ENCODE measurements at regions not wholly inside any gene's neighbourhood (a gene's known extent, or its start where the extent isn't known, plus 50 kb on each side); places are given as distances from the start of the nearest gene placed in this dataset.
A peak's percentile ranks its signal among the peaks of the same experiment; 100 is the strongest.

DNA sequence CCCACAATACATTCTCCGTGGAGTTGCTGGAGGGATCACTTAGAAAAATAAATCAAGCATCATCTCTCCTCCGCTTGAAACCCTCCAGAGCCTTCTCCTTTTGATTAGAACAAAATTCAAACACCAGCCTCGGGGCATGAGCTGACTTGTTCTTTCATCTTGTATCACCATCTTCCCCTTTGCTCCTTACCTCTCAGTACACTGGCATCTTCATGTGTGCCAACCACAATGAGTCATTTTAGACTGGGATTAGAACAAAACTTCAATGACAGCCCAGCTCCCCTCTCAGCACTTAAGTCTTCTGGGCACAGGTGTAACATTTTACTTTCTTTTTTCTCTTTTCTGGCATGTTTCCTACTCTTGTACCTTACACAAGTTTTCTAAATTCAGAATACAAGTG is 1159.2 kb upstream of the TMEM132C start:
- no peak overlapping the region for H2AFZ ChIP-seq

DNA sequence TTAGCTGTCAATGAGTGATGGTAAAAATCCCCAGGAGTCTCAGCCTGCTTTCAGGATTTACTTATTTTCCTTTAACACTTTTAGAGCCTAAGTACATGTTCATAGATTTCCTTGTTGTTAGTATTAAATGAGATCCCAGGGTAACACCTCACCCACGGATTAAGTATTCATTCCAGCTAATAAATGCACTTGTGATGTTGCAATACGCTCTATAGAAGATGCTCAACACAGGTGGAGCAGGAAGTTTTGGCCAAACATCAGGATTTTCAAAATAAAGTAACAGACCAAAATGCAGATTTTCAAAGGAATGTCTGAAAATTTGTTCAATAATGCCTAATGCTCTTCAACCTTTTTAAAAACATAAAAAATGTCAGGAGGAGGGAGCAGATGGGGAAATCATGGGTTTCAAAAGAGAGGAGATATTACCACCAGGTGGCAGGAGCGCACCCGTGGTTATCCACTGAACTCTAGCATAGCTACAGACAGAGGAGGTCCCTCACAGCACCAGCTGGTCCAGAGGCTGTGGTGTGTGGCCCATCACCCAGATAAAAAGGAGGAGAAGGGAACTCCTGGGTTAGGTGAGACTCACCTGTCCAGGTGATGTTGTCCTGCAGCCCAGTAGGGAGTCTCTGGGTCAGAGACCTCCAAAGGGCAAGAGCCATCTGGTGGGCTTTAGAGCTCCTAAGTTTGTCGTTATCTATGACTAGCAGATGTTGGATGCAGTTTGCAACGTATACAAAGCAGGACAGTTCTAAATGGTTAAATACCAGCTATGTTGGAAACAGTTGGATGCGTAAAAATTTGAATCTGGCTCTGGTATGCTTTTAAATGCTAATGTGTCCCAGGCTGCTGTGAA is 1158.4 kb upstream of the TMEM132C start:
- Histone ChIP-seq H3K36me3 (ENCODE audit: low read depth) (no peaks in the 10 kb centered on the region), H3K79me2 (ENCODE audit: low read depth) (no peaks in the 10 kb centered on the region), H3K9me2 (ENCODE audit: insufficient read depth) (no peaks in the 10 kb centered on the region), H3K4me2 (no peak overlapping the region), H2AFZ (no peak overlapping the region), H3K27me3 (ENCODE audit: insufficient read depth, low read depth) (no peaks in the 10 kb centered on the region), H3K4me3 (no peak overlapping the region), H3K27ac (no peak overlapping the region), H4K20me1 (ENCODE audit: insufficient read depth) (no peaks in the 10 kb centered on the region), H3K9me3 (ENCODE audit: insufficient read depth, low read depth) (no peaks in the 10 kb centered on the region), H3F3A (ENCODE audit: insufficient read depth, low read depth) (peaks cover 6% of the 10 kb centered on the region), H3K4me1 (replicated peaks; ENCODE audit: insufficient read depth) (peaks cover 12% of the 10 kb centered on the region)
- CTCF ChIA-PET, result interaction anchor here (0.5 to 1.7 kb wide), 6 partner anchors 57 to 569 kb away, joined by 3 to 6 read pairs (median 4); no protein-coding TSS in a partner anchor
- intact Hi-C loops (cut with micrococcal nuclease; ENCODE audit: unreplicated experiment), result loop anchor here (1.0 to 5.0 kb wide), 3 partner anchors 54 to 272 kb away; no protein-coding TSS in a partner anchor
- peak; percentile 44 to 50 for DNase-seq
- no TSS peak for BruUV-seq (replicated peaks)
- TF ChIP-seq, protein P1, sequence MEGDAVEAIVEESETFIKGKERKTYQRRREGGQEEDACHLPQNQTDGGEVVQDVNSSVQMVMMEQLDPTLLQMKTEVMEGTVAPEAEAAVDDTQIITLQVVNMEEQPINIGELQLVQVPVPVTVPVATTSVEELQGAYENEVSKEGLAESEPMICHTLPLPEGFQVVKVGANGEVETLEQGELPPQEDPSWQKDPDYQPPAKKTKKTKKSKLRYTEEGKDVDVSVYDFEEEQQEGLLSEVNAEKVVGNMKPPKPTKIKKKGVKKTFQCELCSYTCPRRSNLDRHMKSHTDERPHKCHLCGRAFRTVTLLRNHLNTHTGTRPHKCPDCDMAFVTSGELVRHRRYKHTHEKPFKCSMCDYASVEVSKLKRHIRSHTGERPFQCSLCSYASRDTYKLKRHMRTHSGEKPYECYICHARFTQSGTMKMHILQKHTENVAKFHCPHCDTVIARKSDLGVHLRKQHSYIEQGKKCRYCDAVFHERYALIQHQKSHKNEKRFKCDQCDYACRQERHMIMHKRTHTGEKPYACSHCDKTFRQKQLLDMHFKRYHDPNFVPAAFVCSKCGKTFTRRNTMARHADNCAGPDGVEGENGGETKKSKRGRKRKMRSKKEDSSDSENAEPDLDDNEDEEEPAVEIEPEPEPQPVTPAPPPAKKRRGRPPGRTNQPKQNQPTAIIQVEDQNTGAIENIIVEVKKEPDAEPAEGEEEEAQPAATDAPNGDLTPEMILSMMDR (conservative IDR thresholded peaks at IDR 0.05), result peak; percentile 74
- TF ChIP-seq EZH2 (IDR thresholded peaks at IDR 0.05; ENCODE audit: low read depth), result no peak
- POLR2A ChIA-PET (ENCODE audit: unreplicated experiment), result interaction anchor here (1.0 kb wide), 1 partner anchor 55 kb away, joined by 5 read pairs; no protein-coding TSS in a partner anchor

More for the DNA sequence above, 1159.2 kb upstream of the TMEM132C start:
- no peaks in the 10 kb centered on the region for H3K9me2 ChIP-seq (ENCODE audit: insufficient read depth)
- intact Hi-C loops (cut with micrococcal nuclease; ENCODE audit: unreplicated experiment), result loop anchor here (1.0 to 5.0 kb wide), 3 partner anchors 55 to 273 kb away; no protein-coding TSS in a partner anchor
- no peaks in the 10 kb centered on the region for H3K36me3 ChIP-seq (ENCODE audit: low read depth)
- no peaks in the 10 kb centered on the region for H3K27me3 ChIP-seq (ENCODE audit: insufficient read depth, low read depth)
- H3K79me2 ChIP-seq (ENCODE audit: low read depth), result no peaks in the 10 kb centered on the region
- no peak overlapping the region for H3K27ac ChIP-seq
- no peak overlapping the region for H3K4me3 ChIP-seq
- peaks cover 12% of the 10 kb centered on the region for H3K4me1 ChIP-seq (replicated peaks; ENCODE audit: insufficient read depth)
- DNase-seq, result peak; percentile 27 to 80
- H3K9me3 ChIP-seq (ENCODE audit: insufficient read depth, low read depth), result no peaks in the 10 kb centered on the region
- H3F3A ChIP-seq (ENCODE audit: insufficient read depth, low read depth), result peaks cover 6% of the 10 kb centered on the region
- no peak for TF ChIP-seq EZH2 (IDR thresholded peaks at IDR 0.05; ENCODE audit: low read depth)
- TF ChIP-seq, protein P1 (conservative IDR thresholded peaks at IDR 0.05), result no peak
- H4K20me1 ChIP-seq (ENCODE audit: insufficient read depth), result no peaks in the 10 kb centered on the region
- no peak overlapping the region for H3K4me2 ChIP-seq
- POLR2A ChIA-PET (ENCODE audit: unreplicated experiment), result interaction anchor here (1.0 kb wide), 1 partner anchor 55 kb away, joined by 5 read pairs; no protein-coding TSS in a partner anchor
- BruUV-seq (replicated peaks), result no TSS peak
- CTCF ChIA-PET, result interaction anchor here (1.7 kb wide), 2 partner anchors 185 to 570 kb away, joined by 4 to 6 read pairs; no protein-coding TSS in a partner anchor

DNA sequence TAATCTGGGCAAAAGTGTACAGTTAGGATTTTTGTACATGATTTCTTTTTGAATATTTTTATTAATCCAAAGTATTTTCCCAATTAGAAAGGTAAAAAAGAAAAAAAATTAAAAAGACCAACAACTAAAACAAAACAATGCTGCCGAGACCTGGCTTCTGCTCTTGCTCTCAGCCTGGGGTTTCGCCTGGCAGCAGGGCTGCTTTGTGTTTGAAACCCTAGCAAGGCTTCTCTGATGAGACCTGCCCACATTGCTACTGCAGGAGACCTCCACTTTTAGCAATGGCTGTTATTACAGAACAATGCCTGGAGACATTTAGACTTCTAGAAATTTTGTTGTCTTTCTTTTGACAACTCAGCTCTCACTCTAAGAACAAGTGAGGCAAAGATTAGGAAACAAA is 1153.0 kb upstream of the TMEM132C start:
- no peaks in the 10 kb centered on the region for H3K9me2 ChIP-seq (ENCODE audit: insufficient read depth)
- H3K4me1 ChIP-seq (replicated peaks; ENCODE audit: insufficient read depth), result peaks cover 14% of the 10 kb centered on the region
- ChIA-PET CTCF (no interaction called here), POLR2A (ENCODE audit: unreplicated experiment) (no interaction called here)
- no peaks in the 10 kb centered on the region for H3K36me3 ChIP-seq (ENCODE audit: low read depth)
- DNase-seq, result no peak
- H3K79me2 ChIP-seq (ENCODE audit: low read depth), result no peaks in the 10 kb centered on the region
- H3K27me3 ChIP-seq (ENCODE audit: insufficient read depth, low read depth), result no peaks in the 10 kb centered on the region
- H3F3A ChIP-seq (ENCODE audit: insufficient read depth, low read depth), result no peaks in the 10 kb centered on the region
- H3K9me3 ChIP-seq (ENCODE audit: insufficient read depth, low read depth), result no peaks in the 10 kb centered on the region
- no peak overlapping the region for H3K27ac ChIP-seq
- TF ChIP-seq, protein P1 (conservative IDR thresholded peaks at IDR 0.05), result no peak
- no peak for TF ChIP-seq EZH2 (IDR thresholded peaks at IDR 0.05; ENCODE audit: low read depth)
- no peak overlapping the region for H2AFZ ChIP-seq
- no peak overlapping the region for H3K4me2 ChIP-seq
- no peak overlapping the region for H3K4me3 ChIP-seq
- BruUV-seq (replicated peaks), result no TSS peak
- H4K20me1 ChIP-seq (ENCODE audit: insufficient read depth), result no peaks in the 10 kb centered on the region
- intact Hi-C loops (cut with micrococcal nuclease; ENCODE audit: unreplicated experiment), result no loop called here
